ENCODE measurements at regions not wholly inside any gene's neighbourhood (a gene's known extent, or its start where the extent isn't known, plus 50 kb on each side); places are given as distances from the start of the nearest gene placed in this dataset.

DNA sequence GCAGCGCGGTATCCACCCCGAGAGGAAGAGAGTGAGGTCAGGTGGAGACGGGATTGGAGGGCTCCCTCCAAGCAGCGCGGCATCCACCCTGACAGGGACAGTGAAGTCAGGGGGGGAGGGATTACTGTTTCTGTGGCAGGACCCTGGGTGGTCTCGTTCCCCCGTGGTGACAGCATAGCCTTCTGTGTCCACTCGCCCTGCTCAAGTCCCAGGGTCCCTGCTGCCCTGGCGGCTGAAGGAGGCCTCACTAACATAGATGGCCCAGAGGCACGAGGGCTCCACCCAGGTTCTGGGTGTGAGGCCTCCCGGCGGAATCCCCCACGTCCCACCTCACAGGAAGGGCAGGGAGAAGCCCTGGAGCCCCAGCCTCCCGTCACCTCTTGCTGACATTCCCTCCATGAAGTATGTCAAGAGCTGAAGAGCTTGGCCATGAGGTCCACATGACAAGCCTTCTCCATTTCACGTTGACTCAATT, 636.1 kb downstream of the BRD1 start:
- no peak for DNase-seq (ENCODE audit: low read depth)
- H3K27me3 ChIP-seq (ENCODE audit: control insufficient read depth, insufficient read depth, low read length): no peaks in the 10 kb centered on the region
- no peak for FAIRE-seq
- H3K36me3 ChIP-seq (ENCODE audit: control insufficient read depth, insufficient read depth, low read length): no peaks in the 10 kb centered on the region
- TF ChIP-seq, protein P1, sequence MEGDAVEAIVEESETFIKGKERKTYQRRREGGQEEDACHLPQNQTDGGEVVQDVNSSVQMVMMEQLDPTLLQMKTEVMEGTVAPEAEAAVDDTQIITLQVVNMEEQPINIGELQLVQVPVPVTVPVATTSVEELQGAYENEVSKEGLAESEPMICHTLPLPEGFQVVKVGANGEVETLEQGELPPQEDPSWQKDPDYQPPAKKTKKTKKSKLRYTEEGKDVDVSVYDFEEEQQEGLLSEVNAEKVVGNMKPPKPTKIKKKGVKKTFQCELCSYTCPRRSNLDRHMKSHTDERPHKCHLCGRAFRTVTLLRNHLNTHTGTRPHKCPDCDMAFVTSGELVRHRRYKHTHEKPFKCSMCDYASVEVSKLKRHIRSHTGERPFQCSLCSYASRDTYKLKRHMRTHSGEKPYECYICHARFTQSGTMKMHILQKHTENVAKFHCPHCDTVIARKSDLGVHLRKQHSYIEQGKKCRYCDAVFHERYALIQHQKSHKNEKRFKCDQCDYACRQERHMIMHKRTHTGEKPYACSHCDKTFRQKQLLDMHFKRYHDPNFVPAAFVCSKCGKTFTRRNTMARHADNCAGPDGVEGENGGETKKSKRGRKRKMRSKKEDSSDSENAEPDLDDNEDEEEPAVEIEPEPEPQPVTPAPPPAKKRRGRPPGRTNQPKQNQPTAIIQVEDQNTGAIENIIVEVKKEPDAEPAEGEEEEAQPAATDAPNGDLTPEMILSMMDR (IDR thresholded peaks at IDR 0.05; ENCODE audit: insufficient read depth, low read length, severe bottlenecking): no peak
- H3K4me3 ChIP-seq (ENCODE audit: low read depth, low read length): no peak overlapping the region

DNA sequence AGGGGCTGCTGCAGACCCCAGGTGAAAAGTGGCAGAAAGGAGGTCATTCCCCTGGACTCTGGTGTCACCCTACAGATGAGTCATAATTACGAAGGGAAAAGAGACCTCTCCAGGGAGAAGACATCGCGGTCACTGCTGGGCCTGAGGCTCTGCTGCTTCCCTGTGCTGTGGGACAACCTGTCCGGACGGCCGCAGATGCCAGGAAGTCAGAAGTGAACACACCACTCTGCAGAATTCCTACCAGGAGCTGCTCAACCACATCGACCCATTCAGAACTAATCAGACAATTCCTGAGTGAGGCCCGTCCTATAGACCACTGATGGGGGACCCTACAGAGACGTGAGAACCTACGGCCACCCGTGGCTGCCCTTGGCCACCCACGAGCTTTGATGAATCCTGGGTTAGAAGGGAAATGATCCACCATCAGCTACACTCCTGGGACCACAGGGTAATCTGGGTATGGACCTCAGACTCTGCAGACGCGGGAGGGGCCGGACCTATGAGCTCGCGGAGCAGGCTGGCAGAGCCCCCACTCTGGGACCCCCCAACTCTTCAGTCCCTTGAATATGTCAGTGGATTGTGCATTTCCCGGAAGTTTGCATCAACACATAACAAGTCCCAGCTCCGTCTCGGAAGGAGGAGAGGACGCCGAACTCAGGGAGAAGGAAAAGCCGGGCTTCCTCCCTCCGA, 636.7 kb downstream of the BRD1 start:
- no peaks in the 10 kb centered on the region for H3K36me3 ChIP-seq (ENCODE audit: control insufficient read depth, insufficient read depth, low read length)
- TF ChIP-seq, protein P1 (IDR thresholded peaks at IDR 0.05; ENCODE audit: insufficient read depth, low read length, severe bottlenecking): no peak
- no peak for FAIRE-seq
- no peaks in the 10 kb centered on the region for H3K27me3 ChIP-seq (ENCODE audit: control insufficient read depth, insufficient read depth, low read length)
- no peak overlapping the region for H3K4me3 ChIP-seq (ENCODE audit: low read depth, low read length)
- no peak for DNase-seq (ENCODE audit: low read depth)

DNA sequence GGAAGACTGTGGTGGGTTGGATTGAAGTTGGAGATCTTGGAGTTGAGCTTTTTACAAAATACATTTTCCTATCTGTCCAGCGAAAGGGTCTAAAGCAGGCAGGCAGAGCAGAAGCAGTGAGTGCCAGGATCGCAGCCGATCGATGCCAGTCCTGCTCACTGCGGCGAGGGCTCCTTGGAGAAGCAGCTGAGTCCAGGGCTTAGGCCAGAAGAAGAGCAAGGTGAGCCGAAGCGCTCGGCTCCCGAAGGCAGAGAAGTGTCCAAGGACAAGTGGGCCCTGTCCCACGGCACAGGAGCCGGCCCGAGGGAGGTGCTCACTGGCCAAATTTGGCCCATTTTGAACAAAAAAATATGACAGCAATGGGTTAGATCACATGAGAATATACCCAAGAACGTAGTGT, 637.8 kb downstream of the BRD1 start:
- H3K4me3 ChIP-seq (ENCODE audit: low read depth, low read length): no peak overlapping the region
- H3K27me3 ChIP-seq (ENCODE audit: control insufficient read depth, insufficient read depth, low read length): no peaks in the 10 kb centered on the region
- H3K36me3 ChIP-seq (ENCODE audit: control insufficient read depth, insufficient read depth, low read length): no peaks in the 10 kb centered on the region
- TF ChIP-seq, protein P1 (IDR thresholded peaks at IDR 0.05; ENCODE audit: insufficient read depth, low read length, severe bottlenecking): no peak
- FAIRE-seq (no peak), DNase-seq (ENCODE audit: low read depth) (no peak)

DNA sequence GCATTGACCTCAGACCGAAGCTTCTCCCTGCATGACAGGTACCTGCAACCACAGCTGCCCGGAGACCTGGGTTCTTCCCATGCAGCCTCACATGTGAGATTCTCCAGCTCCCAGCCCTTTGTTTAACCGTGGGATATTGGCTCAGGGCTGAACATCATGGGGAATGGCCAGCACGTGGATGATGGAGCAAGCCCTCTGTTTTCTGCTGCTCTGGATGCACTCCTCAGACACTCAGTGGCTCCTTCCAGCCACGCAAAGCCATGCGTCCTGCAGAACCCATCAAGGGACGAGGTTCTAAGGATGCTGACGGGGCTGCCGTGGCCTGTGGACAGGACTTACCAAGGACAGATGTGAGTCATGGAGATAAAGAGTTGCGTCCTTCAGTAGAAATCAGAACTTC, 639.1 kb downstream of the BRD1 start:
- DNase-seq (ENCODE audit: low read depth) (no peak), FAIRE-seq (no peak)
- Histone ChIP-seq H3K4me3 (ENCODE audit: low read depth, low read length) (no peak overlapping the region), H3K36me3 (ENCODE audit: control insufficient read depth, insufficient read depth, low read length) (no peaks in the 10 kb centered on the region), H3K27me3 (ENCODE audit: control insufficient read depth, insufficient read depth, low read length) (no peaks in the 10 kb centered on the region)
- TF ChIP-seq, protein P1 (IDR thresholded peaks at IDR 0.05; ENCODE audit: insufficient read depth, low read length, severe bottlenecking): no peak

DNA sequence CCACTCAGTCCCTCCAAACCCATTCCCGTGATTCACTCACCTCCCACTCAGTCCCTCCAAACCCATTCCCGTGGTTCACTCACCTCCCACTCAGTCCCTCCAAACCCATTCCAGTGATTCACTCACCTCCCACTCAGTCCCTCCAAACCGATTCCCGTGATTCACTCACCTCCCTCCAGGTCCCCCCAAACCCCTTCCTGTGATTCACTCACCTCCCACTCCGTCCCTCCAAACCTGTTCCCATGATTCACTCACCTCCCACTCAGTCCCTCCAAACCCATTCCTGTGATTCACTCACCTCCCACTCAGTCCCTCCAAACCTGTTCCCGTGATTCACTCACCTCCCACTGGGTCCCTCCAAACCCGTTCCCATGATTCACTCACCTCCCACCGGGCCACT, 639.6 kb downstream of the BRD1 start:
- Histone ChIP-seq H3K4me3 (ENCODE audit: low read depth, low read length) (no peak overlapping the region), H3K36me3 (ENCODE audit: control insufficient read depth, insufficient read depth, low read length) (no peaks in the 10 kb centered on the region), H3K27me3 (ENCODE audit: control insufficient read depth, insufficient read depth, low read length) (no peaks in the 10 kb centered on the region)
- TF ChIP-seq, protein P1 (IDR thresholded peaks at IDR 0.05; ENCODE audit: insufficient read depth, low read length, severe bottlenecking): no peak
- FAIRE-seq: peak; percentile 64
- no peak for DNase-seq (ENCODE audit: low read depth)

DNA sequence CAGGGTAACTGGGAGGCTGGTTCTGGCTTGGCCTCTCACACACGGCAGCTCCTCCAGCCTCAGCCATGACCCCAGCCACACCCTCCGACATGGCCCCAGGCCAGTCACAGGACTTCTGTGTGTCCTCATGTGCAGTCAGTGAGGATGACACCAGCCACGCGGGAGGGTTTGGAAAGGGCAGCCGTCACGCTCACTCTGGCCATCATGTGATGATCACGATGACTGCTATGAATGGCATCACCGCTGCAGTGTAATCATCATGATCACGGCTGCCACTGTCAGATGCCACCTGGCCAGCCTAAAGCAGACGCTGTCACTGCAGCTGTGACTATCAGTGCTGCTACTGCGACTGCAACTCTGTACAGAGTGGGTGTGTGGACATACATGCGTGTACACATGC, 640.9 kb downstream of the BRD1 start:
- no peaks in the 10 kb centered on the region for H3K36me3 ChIP-seq (ENCODE audit: control insufficient read depth, insufficient read depth, low read length)
- no peak for FAIRE-seq
- no peaks in the 10 kb centered on the region for H3K27me3 ChIP-seq (ENCODE audit: control insufficient read depth, insufficient read depth, low read length)
- TF ChIP-seq, protein P1 (IDR thresholded peaks at IDR 0.05; ENCODE audit: insufficient read depth, low read length, severe bottlenecking): no peak
- DNase-seq (ENCODE audit: low read depth): no peak
- no peak overlapping the region for H3K4me3 ChIP-seq (ENCODE audit: low read depth, low read length)

Measured in bronchial epithelial cell (primary cell).